GM12865 (cell line): ENCODE measurements at regions not wholly inside any gene's neighbourhood (a gene's known extent, or its start where the extent isn't known, plus 50 kb on each side); places are given as distances from the start of the nearest gene placed in this dataset.

Source experiments
- DNase-seq: peaks from one replicate; pipeline ENCODE4 v3.0.0; 2010; ENCODE audit warnings: low read depth
- H3K4me3 ChIP-seq: 2 replicates; pipeline ENCODE4 v1.5.1; 2011; ENCODE audit warnings: mild to moderate bottlenecking, low read depth, low read length, control low read depth
- CTCF ChIP-seq: IDR thresholded peaks from 2 replicates; pipeline ENCODE4 v1.5.1; 2011; ENCODE audit warnings: low read length, control low read depth, low read depth, inconsistent platforms; ENCODE audit not compliant: insufficient read depth; ENCODE audit errors: missing control alignments

GRCh38 chr14:53333809-53334208, 180.7 kb upstream of the DDHD1 start:
- DNase-seq, result no peak
- no peak for TF ChIP-seq CTCF

GRCh38 chr14:53331921-53332320, 178.8 kb upstream of the DDHD1 start:
- DNase-seq, result no peak
- no peak overlapping the region for H3K4me3 ChIP-seq
- TF ChIP-seq CTCF, result no peak

More at GRCh38 chr14:53333809-53334208, 180.7 kb upstream of the DDHD1 start:
- no peak overlapping the region for H3K4me3 ChIP-seq

- no peak for TF ChIP-seq CTCF
- no peak for DNase-seq
- no peak overlapping the region for H3K4me3 ChIP-seq
Measured at GRCh38 chr14:53331247-53331646, 178.1 kb upstream of the DDHD1 start.

- TF ChIP-seq CTCF, result no peak
- H3K4me3 ChIP-seq, result no peak overlapping the region
- DNase-seq, result no peak
Measured at GRCh38 chr14:53330441-53330840, 177.3 kb upstream of the DDHD1 start.

- no peak for DNase-seq
- no peak for TF ChIP-seq CTCF
- no peak overlapping the region for H3K4me3 ChIP-seq
Measured at GRCh38 chr14:53328841-53329240, 175.7 kb upstream of the DDHD1 start.

- DNase-seq, result no peak
- no peak for TF ChIP-seq CTCF
- H3K4me3 ChIP-seq, result no peak overlapping the region
Measured at GRCh38 chr14:53327716-53328115, 174.6 kb upstream of the DDHD1 start.

GRCh38 chr14:53325176-53325806, 172.2 kb upstream of the DDHD1 start:
- DNase-seq, result peak; percentile 3
- H3K4me3 ChIP-seq, result no peak overlapping the region
- TF ChIP-seq CTCF, result peak; percentile 13
